HepG2 (cell line): ENCODE measurements at regions not wholly inside any gene's neighbourhood (a gene's known extent, or its start where the extent isn't known, plus 50 kb on each side); places are given as distances from the start of the nearest gene placed in this dataset.

Source experiments
- ATAC-seq: fragments of 200-7000 bp; cut with Tn5 transposase; 3 replicates; pipeline ENCODE4 v1.9.1; 2020; ENCODE audit warnings: mild to moderate bottlenecking, moderate library complexity
- BruUV-seq: library from RNA; stranded (reverse); fragments of 400-500 nt; replicated peaks from 2 replicates; lab custom pipeline; 2021; lab: Mats Ljungman, UMichigan
- CTCF ChIA-PET: fragments of 300-600 bp; formaldehyde crosslinking; extraction: SDS; loops from one replicate; lab custom pipeline; 2021; ENCODE audit warnings: low total read pairs, inconsistent platforms, low intra/inter-chr PET ratio; lab: Yijun Ruan, JAX
- POLR2A ChIA-PET: fragments of 350-600 bp; sonication (Branson Sonifier 250); formaldehyde crosslinking; loops from one replicate; lab custom pipeline; 2020; ENCODE audit warnings: antibody characterized with exemption, inconsistent platforms; lab: Yijun Ruan, JAX
- DNase-seq: peaks from one replicate; pipeline ENCODE4 v3.0.0-alpha.2; 2015; ENCODE audit warnings: low spot score
- FAIRE-seq: peaks from 3 replicates; lab custom pipeline; 2011; peaks lifted over from hg19 to GRCh38; lab: Jason Lieb, UNC
- H2AFZ ChIP-seq: one replicate; pipeline ENCODE4 v1.6.1; 2011; ENCODE audit warnings: low read length, inconsistent platforms
- H3K27ac ChIP-seq: fragments of 300-600 bp; 3 replicates; pipeline ENCODE4 v1.8.0; 2011; ENCODE audit warnings: mixed run types, mild to moderate bottlenecking, mixed read lengths, low read length, inconsistent platforms; ENCODE audit not compliant: insufficient read depth; ENCODE audit errors: extremely low read length
- H3K27me3 ChIP-seq, 2 experiments: fragments of 200-600 bp in 1 of 2; 2 replicates in 1 of 2; 3 replicates in 1 of 2; pipeline versions ENCODE4 v1.6.0 to v1.8.0; 2011; ENCODE audit warnings: low read length in 2 of 2, mild to moderate bottlenecking in 2 of 2, moderate library complexity in 2 of 2, inconsistent platforms in 1 of 2; ENCODE audit not compliant: insufficient read depth in 2 of 2, control insufficient read depth in 1 of 2
- H3K36me3 ChIP-seq, 2 experiments: fragments of 200-600 bp in 1 of 2; replicated peaks in 1 of 2; 2 replicates in 1 of 2; 3 replicates in 1 of 2; pipeline versions ENCODE4 v1.5.1 to v1.8.0; 2011; ENCODE audit warnings: low read length in 2 of 2, inconsistent platforms in 1 of 2; ENCODE audit not compliant: insufficient read depth in 2 of 2, control insufficient read depth in 1 of 2
- H3K4me1 ChIP-seq: 2 replicates; pipeline ENCODE4 v1.5.1; 2012; ENCODE audit warnings: low read length, inconsistent platforms; ENCODE audit not compliant: insufficient read depth
- H3K4me2 ChIP-seq: 2 replicates; pipeline ENCODE4 v1.6.0; 2011; ENCODE audit warnings: low read depth, low read length, inconsistent platforms
- H3K4me3 ChIP-seq, 3 experiments: fragments of 200-600 bp in 1 of 3; sonication (generic), shearing (Covaris generic) in 1 of 3; replicated peaks in 1 of 3; 2 replicates each; pipeline ENCODE4 v1.5.1; 2011 to 2016; ENCODE audit warnings: low read length in 3 of 3, inconsistent platforms in 2 of 3, low read depth in 2 of 3, mild to moderate bottlenecking in 2 of 3, control low read depth in 1 of 3, mixed read lengths in 1 of 3; ENCODE audit not compliant: insufficient read depth in 1 of 3
- H3K79me2 ChIP-seq: one replicate; pipeline ENCODE4 v1.6.1; 2011; ENCODE audit warnings: low read length, inconsistent platforms; ENCODE audit not compliant: insufficient read depth
- H3K9ac ChIP-seq: 2 replicates; pipeline ENCODE4 v1.6.0; 2011; ENCODE audit warnings: mild to moderate bottlenecking, low read depth, low read length, inconsistent platforms; ENCODE audit not compliant: insufficient read depth
- H3K9me3 ChIP-seq: 2 replicates; pipeline ENCODE4 v1.5.1; 2012; ENCODE audit warnings: mild to moderate bottlenecking, low read length
- H4K20me1 ChIP-seq: 2 replicates; pipeline ENCODE4 v1.6.0; 2011; ENCODE audit warnings: inconsistent platforms, mild to moderate bottlenecking, low read length, moderate library complexity; ENCODE audit not compliant: insufficient read depth
- ATAD3A ChIP-seq: sonication (generic); formaldehyde crosslinking; IDR thresholded peaks from 2 replicates; pipeline ENCODE4 v1.4.0; 2020; ENCODE audit warnings: missing genetic modification reagents
- CBFB ChIP-seq: sonication (generic); formaldehyde crosslinking; IDR thresholded peaks from 2 replicates; pipeline ENCODE4 v1.4.0; 2020; ENCODE audit warnings: missing genetic modification reagents
- FOSL2 ChIP-seq: sonication (generic); formaldehyde crosslinking; IDR thresholded peaks from 2 replicates; pipeline ENCODE4 v1.4.0; 2020; ENCODE audit warnings: missing genetic modification reagents
- HNRNPLL ChIP-seq: fragments of 200-400 bp; formaldehyde crosslinking; IDR thresholded peaks from 2 replicates; pipeline ENCODE4 v1.6.1; 2017; ENCODE audit warnings: mild to moderate bottlenecking, low read depth, low read length; ENCODE audit not compliant: poor library complexity, severe bottlenecking
- HOXD1 ChIP-seq: sonication (generic); formaldehyde crosslinking; IDR thresholded peaks from 2 replicates; pipeline ENCODE4 v1.5.0; 2020; ENCODE audit warnings: missing genetic modification reagents
- KDM1A ChIP-seq: IDR thresholded peaks from 2 replicates; pipeline ENCODE4 v1.6.1; 2016; ENCODE audit warnings: missing compliant biosample characterization
- MYC ChIP-seq: sonication (generic); formaldehyde crosslinking; IDR thresholded peaks from 2 replicates; pipeline ENCODE4 v1.9.0; 2021; ENCODE audit warnings: missing genetic modification reagents, borderline replicate concordance
- NCOR1 ChIP-seq: fragments of 200-600 bp; sonication (generic); IDR thresholded peaks from 2 replicates; pipeline ENCODE4 v1.7.0; 2017; ENCODE audit warnings: antibody characterized with exemption, low read length, borderline replicate concordance
- NFIB ChIP-seq: sonication (generic); formaldehyde crosslinking; IDR thresholded peaks from 2 replicates; pipeline ENCODE4 v1.9.0; 2021; ENCODE audit warnings: missing genetic modification reagents, mild to moderate bottlenecking, borderline replicate concordance
- NR2F2 ChIP-seq: IDR thresholded peaks from 2 replicates; pipeline ENCODE4 v1.6.1; 2012; ENCODE audit warnings: low read depth, inconsistent platforms, borderline replicate concordance
- PRMT3 ChIP-seq: sonication (generic); formaldehyde crosslinking; IDR thresholded peaks from 2 replicates; pipeline ENCODE4 v1.8.1; 2022; ENCODE audit warnings: low read depth, mild to moderate bottlenecking, moderate library complexity, missing genetic modification reagents, borderline replicate concordance
- REST ChIP-seq, 2 experiments: IDR thresholded peaks; 2 replicates each; pipeline ENCODE4 v1.6.1; 2011 to 2012; ENCODE audit warnings: low read length in 2 of 2, borderline replicate concordance in 1 of 2, low read depth in 1 of 2, mild to moderate bottlenecking in 1 of 2, moderate library complexity in 1 of 2
- SMC3 ChIP-seq: IDR thresholded peaks from 2 replicates; pipeline ENCODE4 v1.6.1; 2011; ENCODE audit warnings: low read length, improper control_type of control experiment
- TOE1 ChIP-seq: sonication (generic); formaldehyde crosslinking; IDR thresholded peaks from 2 replicates; pipeline ENCODE4 v1.4.0; 2020; ENCODE audit warnings: mild to moderate bottlenecking, missing genetic modification reagents
- TP53 ChIP-seq: sonication (generic); formaldehyde crosslinking; conservative IDR thresholded peaks from 2 replicates; pipeline ENCODE4 v1.4.0; 2020; ENCODE audit warnings: missing genetic modification reagents
- ZFP1 ChIP-seq: IDR thresholded peaks from 2 replicates; pipeline ENCODE4 v1.6.1; 2016
- ZNF253 ChIP-seq: sonication (generic); formaldehyde crosslinking; IDR thresholded peaks from 2 replicates; pipeline ENCODE4 v1.8.0; 2022; ENCODE audit warnings: mild to moderate bottlenecking, missing genetic modification reagents, borderline replicate concordance
- ZNF451 ChIP-seq: sonication (generic); formaldehyde crosslinking; IDR thresholded peaks from 2 replicates; pipeline ENCODE4 v1.5.0; 2020; ENCODE audit warnings: mild to moderate bottlenecking, missing genetic modification reagents
- ZNF570 ChIP-seq: sonication (generic); formaldehyde crosslinking; IDR thresholded peaks from 2 replicates; pipeline ENCODE4 v1.4.0; 2020; ENCODE audit warnings: mild to moderate bottlenecking, missing genetic modification reagents, borderline replicate concordance
- ZNF850 ChIP-seq: sonication (generic); formaldehyde crosslinking; conservative IDR thresholded peaks from 2 replicates; pipeline ENCODE4 v1.9.0; 2021; ENCODE audit warnings: mild to moderate bottlenecking, missing genetic modification reagents
- in situ Hi-C: cut with HindIII; loops from 2 replicates; pipeline ENCODE4 v1.10.0; 2017; ENCODE audit warnings: low pct_unique_long_range_greater_than_20kb; ENCODE audit not compliant: extremely low pct_ligation_motif_present
- intact Hi-C: fragments of 100-400 bp; cut with micrococcal nuclease; formaldehyde crosslinking; loops from one replicate; pipeline ENCODE4 v1.10.0; 2022; ENCODE audit not compliant: unreplicated experiment

GRCh38 chr2:139763705-139764104 is 983.5 kb upstream of the NXPH2 start:
- H2AFZ ChIP-seq, result no peak overlapping the region
- ChIA-PET POLR2A (no interaction called here), CTCF (no interaction called here)
- H4K20me1 ChIP-seq, result no peaks in the 10 kb centered on the region
- no TSS peak for BruUV-seq
- no peak overlapping the region for H3K4me3 ChIP-seq
- DNase-seq, result no peak
- H3K79me2 ChIP-seq, result no peaks in the 10 kb centered on the region
- no peak overlapping the region for H3K27ac ChIP-seq
- no peaks in the 10 kb centered on the region for H3K4me1 ChIP-seq
- FAIRE-seq, result no peak
- ATAC-seq, result no peak
- TF ChIP-seq TOE1 (CRISPR knock-in tag) (no peak), SMC3 (no peak), HNRNPLL (no peak), PRMT3 (CRISPR knock-in tag) (no peak), ATAD3A (CRISPR knock-in tag) (no peak), ZNF850 (no peak), TP53 (CRISPR knock-in tag) (no peak), NFIB (CRISPR knock-in tag) (no peak), HOXD1 (CRISPR knock-in tag) (no peak), NR2F2 (no peak), FOSL2 (CRISPR knock-in tag) (no peak), ZNF253 (no peak), CBFB (CRISPR knock-in tag) (no peak), KDM1A (CRISPR knock-in tag) (no peak), NCOR1 (no peak), REST (IDR thresholded peaks at IDR 0.05; ENCODE audit: borderline replicate concordance in 1 of 2, low read depth in 1 of 2, low read length in 2 of 2) (no peak), ZNF570 (CRISPR knock-in tag) (no peak), ZNF451 (CRISPR knock-in tag) (no peak), MYC (CRISPR knock-in tag) (no peak), ZFP1 (no peak)
- H3K36me3 ChIP-seq, result no peaks in the 10 kb centered on the region
- in situ Hi-C loops (no loop called here), intact Hi-C loops (no loop called here)
- no peaks in the 10 kb centered on the region for H3K9me3 ChIP-seq
- no peak overlapping the region for H3K4me2 ChIP-seq
- H3K27me3 ChIP-seq, result no peaks in the 10 kb centered on the region
- H3K9ac ChIP-seq, result no peak overlapping the region
